ENCODE measurements at regions not wholly inside any gene's neighbourhood (a gene's known extent, or its start where the extent isn't known, plus 50 kb on each side); places are given as distances from the start of the nearest gene placed in this dataset.

GRCh38 chr6:9468277-9468676 is 946.6 kb downstream of the TFAP2A start:
- WGBS, 2 donors = 71 to 72% methylated on average over 3 of the region's 3 CpGs
- no peak overlapping the region for H3K4me3 ChIP-seq
- no peaks in the 10 kb centered on the region for H3K36me3 ChIP-seq (ENCODE audit: control insufficient read depth in 4 of 4, insufficient read depth in 4 of 4, low read length in 4 of 4)
- no peak overlapping the region for H3K27ac ChIP-seq (ENCODE audit: low read depth in 1 of 2, low read length in 1 of 2)
- no peak for DNase-seq
- H3K27me3 ChIP-seq (ENCODE audit: control insufficient read depth in 3 of 3, insufficient read depth in 3 of 3, low read length in 2 of 3) = no peaks in the 10 kb centered on the region
- no peaks in the 10 kb centered on the region for H3K9me3 ChIP-seq (ENCODE audit: control insufficient read depth in 4 of 4, insufficient read depth in 3 of 4, low read length in 3 of 4)
- ATAC-seq (ENCODE audit: insufficient read depth, low FRiP score) = no peak
- no peak overlapping the region for H3K9ac ChIP-seq (ENCODE audit: insufficient read depth in 1 of 2, low read length in 2 of 2)
- no peaks in the 10 kb centered on the region for H3K4me1 ChIP-seq (ENCODE audit: control insufficient read depth in 5 of 5, insufficient read depth in 5 of 5, low read length in 5 of 5)
- no peak for TF ChIP-seq CTCF (IDR thresholded peaks at IDR 0.05; ENCODE audit: control extremely low read depth, extremely low read depth)

- no peaks in the 10 kb centered on the region for H3K36me3 ChIP-seq (ENCODE audit: control insufficient read depth in 4 of 4, insufficient read depth in 4 of 4, low read length in 4 of 4)
- TF ChIP-seq CTCF (IDR thresholded peaks at IDR 0.05; ENCODE audit: control extremely low read depth, extremely low read depth) = no peak
- H3K4me3 ChIP-seq = no peak overlapping the region
- H3K4me1 ChIP-seq (ENCODE audit: control insufficient read depth in 5 of 5, insufficient read depth in 5 of 5, low read length in 5 of 5) = no peaks in the 10 kb centered on the region
- WGBS, 2 donors = 84 to 89% methylated on average over 3 of the region's 3 CpGs
- no peak overlapping the region for H3K27ac ChIP-seq (ENCODE audit: low read depth in 1 of 2, low read length in 1 of 2)
- H3K9me3 ChIP-seq (ENCODE audit: control insufficient read depth in 4 of 4, insufficient read depth in 3 of 4, low read length in 3 of 4) = no peaks in the 10 kb centered on the region
- H3K9ac ChIP-seq (ENCODE audit: insufficient read depth in 1 of 2, low read length in 2 of 2) = no peak overlapping the region
- no peaks in the 10 kb centered on the region for H3K27me3 ChIP-seq (ENCODE audit: control insufficient read depth in 3 of 3, insufficient read depth in 3 of 3, low read length in 2 of 3)
- DNase-seq (no peak), ATAC-seq (ENCODE audit: insufficient read depth, low FRiP score) (no peak)
Observed at GRCh38 chr6:9467741-9468140, 947.1 kb downstream of the TFAP2A start.

GRCh38 chr6:9464583-9464982 is 950.3 kb downstream of the TFAP2A start:
- Histone ChIP-seq H3K36me3 (ENCODE audit: control insufficient read depth in 4 of 4, insufficient read depth in 4 of 4, low read length in 4 of 4) (no peaks in the 10 kb centered on the region), H3K4me1 (ENCODE audit: control insufficient read depth in 5 of 5, insufficient read depth in 5 of 5, low read length in 5 of 5) (no peaks in the 10 kb centered on the region), H3K27ac (ENCODE audit: low read depth in 1 of 2, low read length in 1 of 2) (no peak overlapping the region), H3K4me3 (no peak overlapping the region), H3K27me3 (ENCODE audit: control insufficient read depth in 3 of 3, insufficient read depth in 3 of 3, low read length in 2 of 3) (no peaks in the 10 kb centered on the region), H3K9me3 (ENCODE audit: control insufficient read depth in 4 of 4, insufficient read depth in 3 of 4, low read length in 3 of 4) (no peaks in the 10 kb centered on the region), H3K9ac (ENCODE audit: insufficient read depth in 1 of 2, low read length in 2 of 2) (no peak overlapping the region)
- TF ChIP-seq CTCF (IDR thresholded peaks at IDR 0.05; ENCODE audit: control extremely low read depth, extremely low read depth) = no peak
- 79 to 86% methylated on average over 2 of the region's 2 CpGs for WGBS, 2 donors
- ATAC-seq (ENCODE audit: insufficient read depth, low FRiP score) (no peak), DNase-seq (no peak)

DNA sequence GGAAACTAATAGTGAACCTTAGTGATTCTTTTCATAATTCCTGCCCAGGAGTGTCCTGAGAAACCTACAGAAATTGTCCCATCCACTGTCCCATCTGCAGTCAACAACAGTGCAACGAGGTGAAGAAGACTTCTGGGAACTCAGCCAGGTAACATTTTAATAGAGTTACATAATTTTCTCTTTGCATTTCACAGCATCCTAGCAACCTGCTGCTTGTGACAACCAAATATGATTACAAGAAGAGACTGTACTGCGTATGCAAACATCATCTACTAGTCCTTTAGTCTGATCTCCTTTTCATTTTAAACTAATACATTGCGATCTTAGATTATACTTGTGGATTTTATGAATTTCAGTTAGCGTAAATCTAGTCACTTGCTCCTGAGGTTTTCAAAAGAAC is 951.6 kb downstream of the TFAP2A start:
- Histone ChIP-seq H3K27me3 (ENCODE audit: control insufficient read depth in 3 of 3, insufficient read depth in 3 of 3, low read length in 2 of 3) (no peaks in the 10 kb centered on the region), H3K9ac (ENCODE audit: insufficient read depth in 1 of 2, low read length in 2 of 2) (no peak overlapping the region), H3K36me3 (ENCODE audit: control insufficient read depth in 4 of 4, insufficient read depth in 4 of 4, low read length in 4 of 4) (no peaks in the 10 kb centered on the region), H3K4me3 (no peak overlapping the region), H3K4me1 (ENCODE audit: control insufficient read depth in 5 of 5, insufficient read depth in 5 of 5, low read length in 5 of 5) (no peaks in the 10 kb centered on the region), H3K27ac (ENCODE audit: low read depth in 1 of 2, low read length in 1 of 2) (no peak overlapping the region), H3K9me3 (ENCODE audit: control insufficient read depth in 4 of 4, insufficient read depth in 3 of 4, low read length in 3 of 4) (no peaks in the 10 kb centered on the region)
- DNase-seq (no peak), ATAC-seq (ENCODE audit: insufficient read depth, low FRiP score) (no peak)
- no peak for TF ChIP-seq CTCF (IDR thresholded peaks at IDR 0.05; ENCODE audit: control extremely low read depth, extremely low read depth)
- 79 to 82% methylated on average over 4 of the region's 4 CpGs for WGBS, 2 donors
